ENCODE measurements at regions not wholly inside any gene's neighbourhood (a gene's known extent, or its start where the extent isn't known, plus 50 kb on each side); places are given as distances from the start of the nearest gene placed in this dataset.

GRCh38 chr13:78940455-78941130 lies 281.6 kb upstream of the OBI1 start:
- FAIRE-seq (no peak), DNase-seq (ENCODE audit: low read depth in 1 of 2, low spot score in 1 of 2) (no peak), ATAC-seq (no peak)
- no peak overlapping the region for H3K4me3 ChIP-seq
- H3K4me2 ChIP-seq = no peak overlapping the region
- 8% methylated on average over 3 of the region's 3 CpGs for WGBS (ENCODE audit: missing lambda C conversion rate)
- ChIA-PET CTCF (no interaction called here), POLR2A (no interaction called here)
- no peaks in the 10 kb centered on the region for H3K4me1 ChIP-seq
- TF ChIP-seq RCOR1 (IDR thresholded peaks at IDR 0.05; ENCODE audit: low read depth, low read length) (no peak), ATOH8 (CRISPR knock-in tag; IDR thresholded peaks at IDR 0.05; ENCODE audit: low read depth) (no peak), MAFK (IDR thresholded peaks at IDR 0.05; ENCODE audit: partially characterized antibody) (peak; percentile 23)
- no peaks in the 10 kb centered on the region for H3K9me3 ChIP-seq
- H3K27ac ChIP-seq = no peak overlapping the region

GRCh38 chr13:78934336-78934735 lies 275.4 kb upstream of the OBI1 start:
- ATAC-seq (no peak), FAIRE-seq (no peak), DNase-seq (ENCODE audit: low read depth in 1 of 2, low spot score in 1 of 2) (no peak)
- WGBS (ENCODE audit: missing lambda C conversion rate) = 48% methylated on average over 12 of the region's 13 CpGs
- ChIA-PET CTCF (no interaction called here), POLR2A (no interaction called here)
- no peaks in the 10 kb centered on the region for H3K9me3 ChIP-seq
- no peak for TF ChIP-seq HDAC2 (IDR thresholded peaks at IDR 0.05)
- no peak for TF ChIP-seq USF2 (IDR thresholded peaks at IDR 0.05)
- TF ChIP-seq CHD4 (IDR thresholded peaks at IDR 0.05; ENCODE audit: borderline replicate concordance) = no peak
- TF ChIP-seq JUN (IDR thresholded peaks at IDR 0.05) = no peak
- TF ChIP-seq MAX (IDR thresholded peaks at IDR 0.05) = no peak
- TF ChIP-seq RARB (CRISPR knock-in tag; IDR thresholded peaks at IDR 0.05) = no peak
- TF ChIP-seq RCOR1 (IDR thresholded peaks at IDR 0.05; ENCODE audit: low read depth, low read length) = no peak
- TF ChIP-seq ZC3H11A (IDR thresholded peaks at IDR 0.05) = no peak
- TF ChIP-seq RNF2 (IDR thresholded peaks at IDR 0.05; ENCODE audit: borderline replicate concordance, low read depth) = no peak
- no peak for TF ChIP-seq EHF (CRISPR knock-in tag; IDR thresholded peaks at IDR 0.05)
- TF ChIP-seq SMC3 (IDR thresholded peaks at IDR 0.05) = no peak
- TF ChIP-seq SREBF2 (IDR thresholded peaks at IDR 0.05) = no peak
- TF ChIP-seq HEYL (CRISPR knock-in tag; IDR thresholded peaks at IDR 0.05) = no peak
- TF ChIP-seq E2F6 (IDR thresholded peaks at IDR 0.05; ENCODE audit: borderline replicate concordance, low read depth) = no peak
- TF ChIP-seq FOSL2 (IDR thresholded peaks at IDR 0.05) = no peak
- no peak for TF ChIP-seq FOSL2 (CRISPR knock-in tag; IDR thresholded peaks at IDR 0.05)
- TF ChIP-seq PBX3 (IDR thresholded peaks at IDR 0.05) = no peak
- TF ChIP-seq TP53 (CRISPR knock-in tag; IDR thresholded peaks at IDR 0.05) = no peak
- TF ChIP-seq TFCP2L1 (CRISPR knock-in tag; IDR thresholded peaks at IDR 0.05) = no peak
- no peak for TF ChIP-seq NPAS2 (CRISPR knock-in tag; IDR thresholded peaks at IDR 0.05; ENCODE audit: borderline replicate concordance)
- H3K4me1 ChIP-seq = no peaks in the 10 kb centered on the region
- no peak overlapping the region for H3K4me3 ChIP-seq
- no peak overlapping the region for H3K4me2 ChIP-seq
- no peak overlapping the region for H3K27ac ChIP-seq

- Histone ChIP-seq H3K9me3 (no peaks in the 10 kb centered on the region), H3K27ac (no peak overlapping the region), H3K4me2 (no peak overlapping the region), H3K4me1 (no peaks in the 10 kb centered on the region), H3K4me3 (no peak overlapping the region)
- WGBS (ENCODE audit: missing lambda C conversion rate) = 1% methylated on average over 4 of the region's 4 CpGs
- ChIA-PET CTCF (no interaction called here), POLR2A (no interaction called here)
- ATAC-seq (no peak), FAIRE-seq (no peak), DNase-seq (ENCODE audit: low read depth in 1 of 2, low spot score in 1 of 2) (no peak)
- TF ChIP-seq HOXB5 (CRISPR knock-in tag; IDR thresholded peaks at IDR 0.05) (no peak), ZNF302 (CRISPR knock-in tag; IDR thresholded peaks at IDR 0.05) (no peak), BHLHE40 (IDR thresholded peaks at IDR 0.05; ENCODE audit: low read depth, low read length) (no peak), EHMT2 (IDR thresholded peaks at IDR 0.05; ENCODE audit: low read depth) (no peak), NPAS2 (CRISPR knock-in tag; IDR thresholded peaks at IDR 0.05; ENCODE audit: borderline replicate concordance) (no peak), FOSB (CRISPR knock-in tag; IDR thresholded peaks at IDR 0.05) (no peak), ZFP36 (IDR thresholded peaks at IDR 0.05; ENCODE audit: borderline replicate concordance, partially characterized antibody) (no peak), SMC3 (IDR thresholded peaks at IDR 0.05) (no peak), MAZ (IDR thresholded peaks at IDR 0.05; ENCODE audit: borderline replicate concordance, low read depth, low read length) (no peak), JUNB (IDR thresholded peaks at IDR 0.05) (no peak), MAFK (IDR thresholded peaks at IDR 0.05; ENCODE audit: partially characterized antibody) (no peak), BCL3 (IDR thresholded peaks at IDR 0.05) (no peak), RARB (CRISPR knock-in tag; IDR thresholded peaks at IDR 0.05) (no peak), ATOH8 (CRISPR knock-in tag; IDR thresholded peaks at IDR 0.05; ENCODE audit: low read depth) (no peak)
These were observed 256.1 kb upstream of the OBI1 start for GRCh38 chr13:78915015-78915414.

All from A549 (cell line).